ENCODE measurements at regions not wholly inside any gene's neighbourhood (a gene's known extent, or its start where the extent isn't known, plus 50 kb on each side); places are given as distances from the start of the nearest gene placed in this dataset.
A peak's percentile ranks its signal among the peaks of the same experiment; 100 is the strongest.

DNA sequence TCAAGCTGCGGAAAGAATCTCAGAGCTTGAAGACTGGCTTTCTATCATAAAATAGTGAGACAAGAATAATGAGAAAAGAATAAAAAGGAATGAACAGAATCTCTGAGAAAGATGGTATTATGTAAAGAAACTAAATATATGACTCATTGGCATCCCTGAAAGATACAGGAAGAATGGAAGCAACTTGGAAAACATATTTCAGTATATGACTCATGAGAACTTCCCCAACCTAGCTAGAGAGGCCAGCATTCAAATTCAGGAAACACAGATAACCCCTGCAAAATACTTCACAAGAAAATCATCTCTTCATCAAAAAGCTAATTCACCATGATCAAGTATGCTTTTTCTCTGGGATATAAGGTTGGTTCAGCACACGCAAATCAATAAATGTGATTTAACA, 2318.0 kb downstream of the PCDH9 start:
- no peak for DNase-seq (ENCODE audit: low spot score)

DNA sequence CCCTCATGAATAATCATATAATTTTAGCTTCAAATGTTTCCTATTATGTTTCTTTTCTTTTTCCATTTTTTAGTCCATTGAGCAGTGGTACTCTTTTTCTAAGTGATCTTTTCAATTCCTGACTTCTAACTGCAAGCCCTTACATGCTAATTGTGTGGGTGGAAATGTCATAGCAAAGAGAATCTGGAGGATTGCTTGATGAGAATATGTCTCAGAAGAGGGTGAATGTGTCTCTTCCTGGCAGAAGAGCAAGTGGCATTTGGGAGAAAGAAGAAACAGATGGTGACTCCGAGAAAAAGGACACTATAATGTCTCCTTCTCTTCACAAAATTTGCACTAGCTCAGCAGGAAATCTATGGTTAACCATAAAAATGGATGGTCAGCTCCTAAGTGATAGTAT, 2320.0 kb downstream of the PCDH9 start:
- DNase-seq (ENCODE audit: low spot score), result no peak

DNA sequence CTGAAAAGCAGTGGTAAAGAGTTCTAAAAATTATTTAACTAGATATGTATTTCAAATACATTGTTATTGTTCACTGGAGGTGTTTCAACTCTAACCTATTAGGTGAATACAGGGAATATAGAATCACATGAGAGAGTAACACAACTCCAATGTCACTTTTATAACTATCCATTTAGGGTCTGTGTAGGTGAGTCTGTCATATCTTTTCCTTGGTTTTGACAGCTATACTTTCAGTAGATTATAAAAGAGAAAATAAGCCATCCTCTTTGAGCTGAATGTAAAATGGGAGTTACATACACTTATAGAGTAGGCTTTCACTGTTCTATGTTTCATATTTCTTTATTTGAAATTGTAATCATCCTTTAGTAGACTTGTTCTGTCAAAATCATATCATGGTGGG, 2321.0 kb downstream of the PCDH9 start:
- DNase-seq (ENCODE audit: low spot score), result no peak

DNA sequence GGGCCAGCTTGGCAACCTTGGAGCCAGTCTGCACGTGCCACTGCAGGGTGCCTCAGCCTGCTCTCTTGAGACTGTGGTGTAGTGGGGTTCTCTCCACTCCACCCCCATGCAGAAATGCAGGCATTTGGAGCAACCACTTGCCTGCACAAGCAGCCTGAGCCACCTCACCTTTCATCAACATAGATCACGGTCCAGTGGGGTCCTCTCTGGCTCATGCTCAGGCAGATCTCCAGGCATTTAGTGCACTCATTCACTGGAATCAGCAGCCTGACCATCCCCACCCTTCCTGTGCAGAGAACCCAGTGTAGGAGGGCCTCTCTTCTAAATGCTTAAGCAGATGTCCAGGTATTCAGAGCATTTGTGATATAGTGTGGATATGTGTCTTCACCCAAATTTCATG, 2330.1 kb downstream of the PCDH9 start:
- no peak for DNase-seq (ENCODE audit: low spot score)

DNA sequence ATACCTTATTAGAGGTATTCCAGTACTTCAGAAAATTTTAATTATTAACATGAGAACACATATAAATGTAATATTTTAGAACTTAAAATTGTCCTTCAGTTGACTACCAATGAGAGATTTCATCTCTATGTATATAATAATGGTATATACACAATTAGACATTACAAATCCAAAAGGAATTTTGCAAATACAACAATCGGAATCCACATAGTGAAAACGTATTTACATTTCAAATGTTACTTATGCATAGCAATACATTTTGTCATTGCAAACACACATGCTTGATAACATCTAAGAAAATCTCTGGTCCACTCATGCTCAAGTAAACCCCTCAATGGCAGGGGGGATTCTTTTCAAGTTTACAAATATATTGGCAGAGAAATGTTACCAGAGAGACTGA, 2345.2 kb downstream of the PCDH9 start:
- no peak for DNase-seq (ENCODE audit: low spot score)

DNA sequence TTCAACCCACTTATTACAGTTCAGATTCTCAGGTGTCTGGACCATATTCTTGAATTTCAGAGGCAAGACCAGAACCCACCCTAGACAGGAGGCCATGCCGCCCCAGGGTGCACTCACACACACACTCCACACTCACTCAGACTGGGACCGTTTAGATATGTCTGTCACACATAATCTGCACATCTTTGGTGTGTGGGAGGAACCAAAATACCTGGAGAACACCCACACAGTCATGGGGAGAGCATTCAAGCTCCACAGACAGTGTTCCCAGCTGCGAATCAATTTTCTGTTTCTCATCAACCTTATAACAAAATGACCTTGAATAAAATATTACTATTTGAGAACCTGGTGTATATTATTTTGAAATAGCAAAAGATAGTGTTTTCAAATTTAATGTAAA, 2353.0 kb downstream of the PCDH9 start:
- DNase-seq (ENCODE audit: low spot score), result no peak

DNA sequence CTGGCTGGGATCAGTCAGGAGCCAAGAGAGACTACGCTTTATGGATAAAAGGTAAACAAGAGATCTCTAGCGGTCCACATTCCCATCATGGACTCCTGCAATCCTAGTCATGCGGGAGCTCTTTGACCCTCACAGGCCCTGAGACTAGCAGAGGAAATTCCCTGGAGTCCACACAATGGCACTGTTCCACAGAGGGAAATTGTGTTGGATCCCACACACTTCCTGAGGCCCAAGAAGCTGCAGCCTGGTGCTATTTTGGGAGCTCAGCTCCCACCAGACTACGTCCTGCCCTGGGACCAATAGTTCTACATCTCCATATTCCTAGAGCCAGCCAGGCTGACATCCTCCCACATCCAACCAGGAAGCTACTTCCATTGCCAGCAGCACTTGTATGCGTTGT, 2358.4 kb downstream of the PCDH9 start:
- DNase-seq (ENCODE audit: low spot score), result peak; percentile 0

DNA sequence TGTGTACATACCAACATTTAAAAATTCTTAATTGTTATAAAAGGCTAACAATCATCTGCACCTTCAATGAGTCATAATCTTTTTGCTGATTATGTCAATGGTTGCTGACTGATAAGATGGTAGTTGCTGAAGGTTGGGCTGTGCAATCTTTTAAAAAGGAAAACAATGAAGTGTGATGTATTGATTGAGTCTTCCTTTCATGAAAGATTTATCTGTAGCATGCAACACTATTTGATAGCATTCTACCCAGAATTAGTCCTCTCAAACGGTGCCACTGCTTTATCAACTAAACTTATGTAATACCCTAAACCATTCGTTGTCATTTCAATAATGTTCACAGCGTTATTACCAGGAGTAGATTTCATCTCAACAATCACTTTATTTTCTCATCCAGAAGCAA, 2360.6 kb downstream of the PCDH9 start:
- no peak for DNase-seq (ENCODE audit: low spot score)

DNA sequence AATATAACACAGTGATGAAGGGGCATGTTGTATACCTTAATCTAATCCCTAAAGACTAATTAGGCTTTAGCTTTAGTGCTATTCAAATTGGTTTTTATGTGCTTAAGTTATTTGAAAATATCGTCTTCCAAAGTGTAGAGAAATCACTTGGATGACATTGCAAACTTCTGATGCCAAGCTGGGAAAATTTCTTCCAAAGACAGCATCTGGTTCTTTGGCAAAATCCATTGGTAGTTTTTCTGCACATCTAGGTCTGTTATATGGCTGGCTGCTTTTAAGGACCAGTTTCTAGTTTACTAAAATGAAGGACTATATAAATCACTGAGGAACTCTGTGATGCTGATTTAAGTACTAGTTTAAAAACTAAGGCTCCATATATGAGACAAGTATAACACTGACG, 2362.3 kb downstream of the PCDH9 start:
- DNase-seq (ENCODE audit: low spot score), result no peak

DNA sequence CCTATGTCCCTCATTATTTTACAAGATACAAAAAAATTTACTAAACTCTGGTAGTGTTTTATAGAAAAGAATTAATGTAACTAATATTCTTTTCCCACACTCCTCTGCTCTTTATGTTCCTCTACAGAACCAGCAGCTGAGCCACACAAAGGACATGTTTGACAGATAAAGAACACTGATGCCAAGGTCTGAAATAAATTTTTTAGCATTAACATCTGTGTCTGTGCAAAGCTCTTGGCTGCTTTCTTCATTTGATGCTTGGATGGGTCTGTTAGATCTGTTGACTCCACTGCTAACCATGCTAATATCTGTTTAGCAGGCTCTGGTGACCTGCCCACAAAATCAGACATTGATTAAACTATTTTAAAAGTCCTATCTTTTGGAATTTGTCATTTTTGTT, 2363.8 kb downstream of the PCDH9 start:
- no peak for DNase-seq (ENCODE audit: low spot score)

DNA sequence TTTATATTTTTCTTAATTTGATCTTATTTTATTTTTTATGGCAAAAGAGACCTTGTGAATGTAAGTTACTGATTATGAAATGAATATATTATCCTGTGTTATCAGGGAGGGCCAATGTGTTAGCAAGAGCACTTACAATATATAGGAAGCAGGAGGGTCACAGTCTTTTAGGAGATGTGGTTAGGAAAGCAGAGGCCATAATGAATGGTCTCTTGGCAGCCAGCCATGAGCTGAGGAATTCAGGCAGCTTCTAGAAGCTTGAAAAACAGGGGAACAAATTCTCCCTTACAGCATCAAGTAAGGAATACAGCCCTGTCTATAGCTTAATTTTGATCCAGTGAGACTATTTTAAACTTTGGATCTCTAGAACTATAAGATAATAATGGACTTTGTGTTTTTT, 2374.6 kb downstream of the PCDH9 start:
- no peak for DNase-seq (ENCODE audit: low spot score)

DNA sequence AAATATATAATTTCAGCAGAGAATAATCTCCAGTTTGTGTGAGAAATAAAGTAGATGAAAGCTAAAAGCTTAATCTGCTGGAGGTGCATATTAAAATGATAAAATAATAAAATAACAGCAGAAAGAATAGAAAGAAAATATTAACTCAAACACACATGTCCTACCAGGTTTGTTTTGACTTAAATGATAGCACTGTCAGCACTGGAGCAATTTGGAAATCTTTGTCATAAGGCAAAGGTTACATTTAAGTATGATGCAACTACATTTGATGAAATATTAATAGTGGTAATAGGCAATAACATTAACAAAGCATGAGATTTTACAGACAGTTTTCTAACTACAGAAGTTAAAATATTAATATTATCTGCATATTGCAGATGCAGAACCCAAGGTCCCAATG, 2380.1 kb downstream of the PCDH9 start:
- no peak for DNase-seq (ENCODE audit: low spot score)

DNA sequence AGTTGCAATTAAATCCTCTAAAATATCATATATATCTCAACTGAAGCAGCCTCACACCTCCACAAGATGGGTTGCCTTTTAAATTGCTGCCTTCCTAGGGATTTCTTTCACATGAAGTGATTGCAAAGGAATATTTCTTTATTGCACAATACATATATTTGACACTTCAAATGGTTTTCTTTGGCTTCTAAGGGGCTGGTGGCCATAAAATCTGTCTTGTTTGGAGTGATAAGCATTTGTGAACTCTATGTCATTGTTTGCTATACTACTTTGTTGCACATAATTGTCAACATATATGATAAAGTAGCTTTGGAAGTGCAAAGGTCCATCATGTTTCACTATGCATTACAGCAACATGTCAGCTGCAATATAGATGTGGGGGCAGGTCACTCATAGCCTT, 2380.9 kb downstream of the PCDH9 start:
- DNase-seq (ENCODE audit: low spot score), result no peak

DNA sequence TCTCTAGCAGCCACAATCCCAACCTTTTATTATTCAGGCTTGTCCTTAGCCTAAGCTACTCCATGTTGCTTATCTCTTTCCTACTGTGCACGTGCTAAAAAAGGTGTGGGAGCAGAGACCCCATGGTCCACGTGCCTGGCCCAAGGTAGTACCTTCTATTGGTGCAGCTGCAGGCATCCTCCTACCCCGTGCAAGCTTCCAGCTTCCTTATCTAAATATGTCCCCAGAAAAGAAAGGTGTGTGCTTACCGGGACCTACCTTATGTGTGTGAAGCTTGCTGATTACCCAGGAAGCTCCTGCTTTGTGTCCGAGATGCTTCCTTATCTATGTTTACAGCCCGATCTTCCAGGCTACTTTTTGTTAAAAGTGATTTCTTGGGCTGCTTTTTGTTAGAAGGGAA, 2382.4 kb downstream of the PCDH9 start:
- DNase-seq (ENCODE audit: low spot score), result no peak

DNA sequence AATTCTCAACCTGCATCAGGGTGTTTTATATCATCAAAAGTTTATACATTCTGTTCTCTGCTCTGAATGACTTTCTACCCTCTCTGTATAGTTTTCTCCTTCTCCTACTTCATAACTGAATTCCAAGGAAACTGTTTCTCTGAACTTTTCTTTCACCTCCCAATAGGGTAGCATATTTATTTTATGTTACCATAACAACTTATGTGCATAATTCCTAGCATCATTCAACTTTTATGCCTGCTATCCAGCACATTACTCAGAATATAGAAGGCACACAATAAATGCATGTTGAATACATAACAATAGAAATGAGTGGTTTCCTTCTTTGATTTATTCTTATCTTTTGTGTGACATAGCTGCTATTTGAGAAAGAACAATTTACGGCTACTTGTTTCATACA, 2385.0 kb downstream of the PCDH9 start:
- DNase-seq (ENCODE audit: low spot score), result no peak

DNA sequence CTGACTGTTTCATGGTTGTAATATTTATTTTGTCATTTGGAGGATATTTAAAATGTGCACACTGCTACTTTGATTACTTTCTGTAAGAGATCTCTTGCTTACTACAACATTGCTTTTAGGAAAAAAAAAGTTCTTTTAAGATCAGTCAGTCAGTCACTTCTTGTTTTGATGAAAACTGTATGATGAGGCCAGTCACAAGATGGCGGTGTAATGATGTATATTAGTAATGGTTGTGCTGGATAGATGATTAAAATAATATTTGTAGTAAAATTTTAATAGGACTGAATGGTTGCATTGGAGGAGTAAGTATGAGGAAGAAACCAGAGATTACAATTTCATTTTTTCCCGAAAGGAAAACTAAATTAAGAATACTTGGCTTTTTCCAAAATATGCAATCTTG, 2411.1 kb downstream of the PCDH9 start:
- no peak for DNase-seq (ENCODE audit: low spot score)

DNA sequence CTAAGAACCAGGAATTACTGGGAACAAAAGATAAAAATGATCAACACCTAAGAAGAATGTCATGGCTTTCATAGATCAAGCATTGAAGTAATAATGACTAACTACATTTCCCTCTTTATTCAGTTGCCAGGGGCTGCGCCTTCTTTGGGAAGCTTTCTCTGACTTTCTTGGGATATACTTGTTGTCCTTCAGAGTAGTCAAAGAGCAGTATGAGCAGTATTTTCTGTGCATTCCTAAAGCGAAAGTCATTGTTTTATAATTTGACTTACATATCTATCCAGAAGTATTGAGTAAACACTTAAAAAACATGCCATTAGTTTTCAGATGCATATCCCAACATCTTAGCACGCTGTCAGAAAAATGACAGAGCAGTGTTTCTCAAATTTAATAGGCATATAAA, 2412.4 kb downstream of the PCDH9 start:
- DNase-seq (ENCODE audit: low spot score), result no peak

DNA sequence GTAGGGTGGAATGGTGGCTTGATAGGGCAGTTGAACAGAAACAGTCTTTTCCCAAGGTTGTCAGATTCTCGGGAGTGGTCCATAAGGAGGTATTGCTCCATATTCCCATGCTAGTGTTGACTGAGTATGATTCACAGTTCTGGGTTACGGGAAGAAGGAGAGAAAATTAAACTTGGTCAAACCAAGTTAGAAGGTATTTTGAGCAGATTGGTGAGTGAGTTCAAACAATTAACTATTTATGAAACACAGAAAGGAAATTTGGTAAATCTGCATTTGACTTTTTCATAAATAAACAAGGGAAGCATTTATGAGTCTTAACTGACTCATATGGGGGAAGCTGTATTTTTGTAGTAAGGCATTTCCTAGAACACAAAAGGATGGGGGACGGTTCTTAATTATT, 2419.4 kb downstream of the PCDH9 start:
- DNase-seq (ENCODE audit: low spot score), result peak; percentile 22

DNA sequence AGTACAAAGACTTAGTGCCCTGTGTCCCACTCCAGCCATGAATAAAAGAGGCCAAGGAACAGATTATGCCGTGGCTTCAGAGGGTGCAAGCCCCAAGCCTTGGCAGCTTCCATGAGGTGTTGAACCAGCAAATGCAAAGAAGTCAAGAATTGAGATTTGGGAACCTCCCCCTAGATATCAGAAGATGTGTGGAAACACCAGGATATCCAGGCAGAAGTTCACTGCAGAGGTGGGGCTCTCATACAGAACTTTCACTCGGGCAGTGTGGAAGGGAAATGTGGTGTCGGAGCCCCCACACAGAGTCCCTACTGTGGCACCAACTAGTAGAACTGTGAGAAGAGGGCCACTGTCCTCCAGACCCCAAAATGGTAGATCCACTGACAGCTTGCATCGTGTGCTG, 2421.4 kb downstream of the PCDH9 start:
- no peak for DNase-seq (ENCODE audit: low spot score)

DNA sequence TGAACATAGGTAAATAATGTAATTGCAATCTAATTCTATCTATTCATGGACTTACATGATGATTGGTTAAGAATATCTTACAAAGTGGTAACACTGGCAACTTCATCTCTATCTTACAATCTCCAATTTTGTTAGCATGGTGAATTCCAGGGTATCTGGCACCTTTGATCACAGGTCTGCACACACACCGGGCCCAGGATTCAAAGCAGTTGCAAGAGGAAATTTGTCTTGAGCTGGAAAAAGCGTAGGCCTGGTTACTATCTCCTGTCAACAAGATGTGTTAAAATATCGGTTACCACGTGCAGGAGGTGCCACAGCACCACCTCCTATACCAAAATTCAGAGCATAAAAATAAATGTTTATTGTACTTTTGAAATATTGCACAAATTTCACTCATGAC, 2428.4 kb downstream of the PCDH9 start:
- no peak for DNase-seq (ENCODE audit: low spot score)

DNA sequence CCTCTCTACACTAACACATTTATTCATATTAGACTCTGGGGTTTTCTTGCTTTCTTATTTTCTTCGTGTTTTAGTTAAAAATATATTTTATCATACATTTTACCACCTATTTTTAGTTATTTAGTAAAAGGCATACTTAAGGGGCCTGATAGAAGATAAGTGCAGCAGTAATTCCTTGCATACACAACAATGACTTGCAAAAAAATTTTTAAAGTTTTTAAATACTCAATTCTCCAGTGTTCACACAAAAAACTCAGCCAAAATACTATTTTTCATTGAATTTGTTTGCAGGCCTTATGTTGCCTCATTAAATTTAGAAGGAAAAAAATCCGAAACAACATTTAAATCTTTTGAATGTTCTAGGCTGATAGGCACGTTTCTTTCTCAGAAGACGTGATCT, 2431.7 kb downstream of the PCDH9 start:
- DNase-seq (ENCODE audit: low spot score), result no peak

DNA sequence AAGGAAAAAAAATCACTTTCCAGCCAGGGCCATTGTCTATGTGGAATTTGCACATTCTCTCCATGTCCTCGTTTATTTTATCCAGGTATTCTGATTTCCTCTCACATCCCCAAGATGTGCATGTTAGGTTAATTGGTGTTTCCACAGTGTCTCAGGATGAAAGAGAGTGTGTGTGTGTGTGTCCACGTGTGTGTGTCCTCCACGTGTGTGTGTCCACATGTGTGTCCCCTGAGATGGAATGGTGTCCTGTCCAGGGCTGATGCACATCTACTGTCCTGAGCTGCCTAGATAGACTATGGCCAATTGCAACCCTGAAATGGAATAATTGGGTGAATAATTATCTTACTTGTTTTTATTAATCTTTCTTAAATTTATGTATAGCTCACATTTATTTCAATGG, 2436.5 kb downstream of the PCDH9 start:
- DNase-seq (ENCODE audit: low spot score), result no peak

DNA sequence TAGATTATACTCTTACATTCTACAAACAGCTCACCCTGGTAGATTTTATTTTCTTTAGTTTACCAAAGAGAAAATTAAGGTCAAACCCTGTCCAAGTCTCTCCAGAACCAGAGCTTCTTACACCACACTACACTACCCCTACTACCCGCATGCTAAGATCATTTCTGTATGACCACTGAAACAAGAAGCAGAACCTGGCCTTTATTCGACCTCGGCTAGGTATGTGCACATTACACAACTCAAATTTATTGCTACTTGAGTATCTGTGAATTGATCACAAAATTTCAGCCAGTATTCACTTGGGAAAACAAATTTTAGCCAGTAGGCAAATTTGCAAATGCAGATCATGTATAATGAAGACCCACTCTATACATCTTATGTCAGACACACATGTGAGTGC, 2437.0 kb downstream of the PCDH9 start:
- no peak for DNase-seq (ENCODE audit: low spot score)

DNA sequence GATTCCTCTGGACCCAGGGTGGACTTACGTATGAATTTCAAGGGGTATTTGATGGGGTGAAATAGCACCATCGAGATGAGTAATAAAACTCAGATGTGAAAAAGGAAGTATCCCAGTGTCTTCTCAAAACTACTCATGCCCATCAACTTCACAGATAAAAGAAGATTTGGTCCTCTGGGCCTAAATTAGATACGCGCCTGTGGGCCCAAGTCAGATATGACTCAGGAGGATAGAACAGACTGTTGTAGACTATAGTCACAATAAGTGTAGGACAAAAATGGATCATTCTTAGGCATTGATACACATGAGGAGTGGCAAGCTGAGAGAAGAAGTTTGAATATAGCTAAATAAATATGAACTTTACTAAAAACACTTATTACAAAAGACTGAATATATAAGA, 2438.8 kb downstream of the PCDH9 start:
- DNase-seq (ENCODE audit: low spot score), result no peak

DNA sequence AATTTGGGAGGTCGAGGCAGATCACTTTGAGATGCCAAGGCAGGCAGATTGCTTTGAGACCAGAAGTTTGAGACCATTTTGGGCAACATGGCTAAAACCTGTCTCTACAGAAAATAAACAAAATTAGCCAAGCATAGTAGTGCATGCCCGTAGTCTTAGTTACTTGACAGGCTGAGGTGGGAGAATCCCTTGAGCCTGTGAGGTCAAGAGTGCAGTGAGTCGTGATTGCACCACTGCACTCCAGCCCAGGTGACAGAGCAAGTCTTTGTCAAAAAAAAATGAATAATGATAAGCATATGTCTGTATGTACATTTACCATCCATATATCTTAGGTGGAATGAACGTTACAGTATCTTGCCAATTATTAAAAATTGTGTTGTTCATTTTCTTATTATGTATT, 2447.7 kb downstream of the PCDH9 start:
- no peak for DNase-seq (ENCODE audit: low spot score)

DNA sequence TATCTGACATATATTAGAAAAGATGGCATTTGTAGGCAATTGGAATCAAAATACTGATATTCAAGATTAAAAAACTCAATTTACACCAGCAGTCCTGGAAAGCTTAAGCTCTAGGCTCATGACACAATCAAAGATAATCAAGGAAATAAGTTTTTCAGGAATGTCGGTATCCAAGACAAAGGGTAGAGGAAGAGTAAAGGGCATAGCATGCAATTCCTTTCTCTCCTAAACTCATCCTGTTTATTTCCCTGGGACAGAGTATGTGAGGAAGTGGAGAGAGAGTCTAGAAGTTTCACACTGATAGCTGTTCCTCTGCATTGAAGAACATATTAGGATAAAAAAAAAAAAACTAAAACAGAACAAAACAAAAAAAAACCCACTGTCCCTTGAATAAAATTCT, 2452.1 kb downstream of the PCDH9 start:
- DNase-seq (ENCODE audit: low spot score), result no peak

Data from COLO829 (cell line).